ENCODE measurements at regions not wholly inside any gene's neighbourhood (a gene's known extent, or its start where the extent isn't known, plus 50 kb on each side); places are given as distances from the start of the nearest gene placed in this dataset.
"Not testable (repeated sequence)": the region's sequence is repeated elsewhere in the genome, so short reads cannot be mapped to it uniquely, and the experiment has no call there.

DNA sequence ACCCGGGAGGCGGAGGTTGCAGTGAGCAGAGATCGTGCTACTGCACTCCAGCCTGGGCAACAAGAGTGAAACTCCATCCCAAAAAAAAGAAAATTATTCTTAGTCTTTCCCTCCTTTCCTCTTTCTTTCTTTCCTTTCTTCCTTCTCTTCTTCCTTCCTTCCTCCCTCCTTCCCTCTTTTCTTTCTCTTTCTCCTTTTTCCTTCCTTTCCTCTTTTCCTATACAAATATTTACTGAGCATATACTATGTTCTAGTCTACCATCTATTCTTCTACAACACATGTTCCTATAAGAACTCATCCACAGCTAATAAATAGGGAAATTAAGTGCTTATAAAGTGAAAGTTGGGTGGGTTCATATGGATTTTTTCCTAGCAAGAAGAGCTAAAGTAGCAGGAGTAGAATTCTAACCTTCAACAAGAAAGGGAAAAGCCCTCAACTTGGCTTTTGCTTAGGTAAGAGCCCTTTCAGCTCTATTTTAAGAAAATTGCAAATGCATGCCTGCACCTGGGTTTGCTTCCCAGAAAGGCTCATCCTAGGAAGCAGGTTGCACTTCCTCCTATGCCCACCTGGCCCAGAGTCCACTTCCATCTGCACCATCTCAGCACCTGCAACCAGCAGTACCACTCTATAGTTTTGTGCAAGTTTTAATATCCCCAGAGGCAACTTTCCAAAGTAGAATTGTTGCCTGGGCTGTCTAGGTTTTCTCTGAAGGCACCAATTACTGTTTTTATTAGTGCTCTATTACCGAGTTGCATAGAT is 122.0 kb upstream of the CCND2 start:
- Histone ChIP-seq H3K36me3 (no peaks in the 10 kb centered on the region), H3K27me3 (replicated peaks; ENCODE audit: insufficient read depth) (no peaks in the 10 kb centered on the region), H3K4me3 (no peak overlapping the region), H3K9me3 (no peaks in the 10 kb centered on the region), H3K4me1 (ENCODE audit: control insufficient read depth in 1 of 2, low read depth in 2 of 2) (no peaks in the 10 kb centered on the region), H3K27ac (no peak overlapping the region)
- DNase-seq (ENCODE audit: low spot score) (no peak), ATAC-seq (ENCODE audit: insufficient number of reproducible peaks, low FRiP score, low read depth) (no peak)
- TF ChIP-seq, protein P1, sequence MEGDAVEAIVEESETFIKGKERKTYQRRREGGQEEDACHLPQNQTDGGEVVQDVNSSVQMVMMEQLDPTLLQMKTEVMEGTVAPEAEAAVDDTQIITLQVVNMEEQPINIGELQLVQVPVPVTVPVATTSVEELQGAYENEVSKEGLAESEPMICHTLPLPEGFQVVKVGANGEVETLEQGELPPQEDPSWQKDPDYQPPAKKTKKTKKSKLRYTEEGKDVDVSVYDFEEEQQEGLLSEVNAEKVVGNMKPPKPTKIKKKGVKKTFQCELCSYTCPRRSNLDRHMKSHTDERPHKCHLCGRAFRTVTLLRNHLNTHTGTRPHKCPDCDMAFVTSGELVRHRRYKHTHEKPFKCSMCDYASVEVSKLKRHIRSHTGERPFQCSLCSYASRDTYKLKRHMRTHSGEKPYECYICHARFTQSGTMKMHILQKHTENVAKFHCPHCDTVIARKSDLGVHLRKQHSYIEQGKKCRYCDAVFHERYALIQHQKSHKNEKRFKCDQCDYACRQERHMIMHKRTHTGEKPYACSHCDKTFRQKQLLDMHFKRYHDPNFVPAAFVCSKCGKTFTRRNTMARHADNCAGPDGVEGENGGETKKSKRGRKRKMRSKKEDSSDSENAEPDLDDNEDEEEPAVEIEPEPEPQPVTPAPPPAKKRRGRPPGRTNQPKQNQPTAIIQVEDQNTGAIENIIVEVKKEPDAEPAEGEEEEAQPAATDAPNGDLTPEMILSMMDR (IDR thresholded peaks at IDR 0.05), result no peak

DNA sequence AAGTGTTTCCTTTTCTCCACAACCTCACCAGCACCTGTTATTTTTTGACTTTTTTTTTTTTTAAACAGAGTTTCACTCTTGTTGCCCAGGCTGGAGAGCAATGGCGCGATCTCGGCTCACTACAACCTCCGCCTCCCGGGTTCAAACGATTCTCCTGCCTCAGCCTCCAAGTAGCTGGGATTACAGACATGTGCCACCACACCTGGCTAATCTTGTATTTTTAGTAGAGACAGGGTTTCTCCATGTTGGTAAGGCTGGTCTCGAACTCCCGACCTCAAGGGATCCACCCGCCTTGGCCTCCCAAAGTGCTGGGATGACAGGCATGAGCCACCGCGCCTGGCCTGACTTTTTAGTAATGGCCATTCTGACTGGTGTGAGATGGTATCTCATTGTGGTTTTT is 123.2 kb upstream of the CCND2 start:
- not testable (repeated sequence) for DNase-seq (ENCODE audit: low spot score); H3K9me3 ChIP-seq; H3K4me3 ChIP-seq; H3K27me3 ChIP-seq (replicated peaks; ENCODE audit: insufficient read depth); ATAC-seq (ENCODE audit: insufficient number of reproducible peaks, low FRiP score, low read depth); H3K4me1 ChIP-seq (ENCODE audit: control insufficient read depth in 1 of 2, low read depth in 2 of 2); H3K27ac ChIP-seq; H3K36me3 ChIP-seq

DNA sequence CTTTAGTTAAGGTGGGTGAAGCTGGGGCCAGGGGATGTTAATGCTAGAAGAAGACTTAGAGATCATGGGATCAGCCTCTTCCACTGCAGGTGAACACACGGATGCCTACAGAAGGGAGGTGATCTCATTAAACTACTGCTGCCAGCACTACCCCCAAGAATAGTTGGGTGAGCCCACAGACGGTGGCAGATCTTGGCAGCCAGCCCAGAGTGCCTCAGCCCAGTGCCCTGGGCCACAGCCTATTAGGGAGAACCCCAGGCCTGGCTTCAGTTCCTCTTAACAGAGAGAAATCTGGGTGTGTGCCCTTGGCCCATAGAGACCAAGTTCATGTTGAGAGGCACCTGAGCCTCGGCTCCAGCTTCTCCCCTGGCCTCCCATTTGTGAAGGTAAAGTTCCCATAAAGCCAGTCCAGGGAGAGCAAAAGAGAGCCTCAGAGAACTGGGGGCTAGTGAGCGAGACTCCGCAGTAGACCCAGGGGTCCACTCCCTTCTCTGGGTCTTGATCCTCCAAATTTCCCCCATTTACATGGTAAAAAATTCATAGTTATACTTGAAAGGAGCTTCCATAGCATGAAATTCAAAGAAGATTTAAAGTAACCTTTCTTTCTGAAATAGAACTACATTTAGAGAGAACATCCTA is 125.0 kb upstream of the CCND2 start:
- ATAC-seq (ENCODE audit: insufficient number of reproducible peaks, low FRiP score, low read depth), result no peak
- Histone ChIP-seq H3K4me3 (no peak overlapping the region), H3K4me1 (ENCODE audit: control insufficient read depth in 1 of 2, low read depth in 2 of 2) (no peaks in the 10 kb centered on the region), H3K27ac (no peak overlapping the region), H3K27me3 (replicated peaks; ENCODE audit: insufficient read depth) (no peaks in the 10 kb centered on the region), H3K9me3 (no peaks in the 10 kb centered on the region), H3K36me3 (no peaks in the 10 kb centered on the region)
- TF ChIP-seq, protein P1 (IDR thresholded peaks at IDR 0.05), result no peak
- no peak for DNase-seq (ENCODE audit: low spot score)

DNA sequence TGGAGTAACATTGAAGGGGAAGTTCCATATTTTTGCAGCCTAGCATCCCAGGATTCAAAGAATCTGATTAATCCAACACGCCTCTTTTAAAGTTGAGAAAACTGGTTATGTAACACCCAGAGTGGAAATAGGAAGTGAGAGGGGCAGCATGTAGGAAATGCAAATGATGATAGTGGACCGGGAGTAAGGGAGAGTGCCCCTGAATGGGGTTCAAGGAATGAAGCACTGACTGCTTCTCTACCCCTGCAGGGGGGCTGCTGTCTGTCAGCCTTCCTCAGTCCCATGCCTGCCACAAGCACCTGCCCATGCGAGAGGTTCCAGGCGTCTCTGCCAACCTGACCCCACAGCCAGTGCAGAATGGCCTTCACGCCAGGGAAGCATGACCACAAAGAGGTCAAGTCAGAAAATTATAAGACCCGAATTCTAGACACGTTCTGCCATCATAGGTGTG is 126.5 kb upstream of the CCND2 start:
- no peak overlapping the region for H3K4me3 ChIP-seq
- no peak for ATAC-seq (ENCODE audit: insufficient number of reproducible peaks, low FRiP score, low read depth)
- DNase-seq (ENCODE audit: low spot score), result no peak

DNA sequence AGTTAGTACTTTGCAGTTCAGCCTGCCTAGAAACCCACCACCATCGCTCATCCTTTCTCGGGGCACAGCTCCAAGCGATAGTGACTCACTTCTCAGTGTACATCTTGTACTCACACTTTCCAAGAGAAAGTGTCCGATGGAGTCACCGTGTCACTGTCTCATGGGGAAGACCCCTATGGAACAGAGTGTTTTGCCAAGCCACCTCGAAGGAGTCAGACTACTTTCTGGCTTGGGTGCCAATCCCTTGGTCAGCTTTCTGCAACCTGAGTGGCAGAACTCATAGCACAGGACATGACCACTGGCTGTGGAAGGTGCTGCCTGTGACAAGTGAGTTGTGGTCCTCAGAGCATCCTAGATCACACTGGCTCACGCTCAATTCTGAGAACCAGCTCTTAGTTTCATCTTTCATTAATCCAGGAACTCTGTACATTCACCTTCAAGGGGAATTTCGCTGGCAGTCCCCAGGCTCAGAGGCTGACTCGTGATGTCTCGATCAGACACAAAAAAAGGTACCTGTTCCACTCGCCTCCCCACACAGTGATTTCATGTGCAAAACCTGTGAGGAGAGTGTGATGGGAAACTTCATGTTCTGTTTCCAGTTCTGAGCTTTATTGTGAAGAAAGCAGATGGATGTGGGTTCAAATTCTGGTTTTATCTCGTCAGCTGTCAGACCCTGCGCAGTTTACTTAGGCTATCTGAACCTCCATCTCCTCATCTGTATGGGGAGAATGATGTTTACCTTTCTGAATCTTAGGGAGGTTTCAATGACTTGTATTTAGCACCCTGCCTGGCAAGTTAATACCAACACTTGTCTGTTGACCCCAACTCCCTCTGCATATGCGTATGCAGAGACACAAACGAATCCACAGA is 127.3 kb upstream of the CCND2 start:
- DNase-seq (ENCODE audit: low spot score) (no peak), ATAC-seq (ENCODE audit: insufficient number of reproducible peaks, low FRiP score, low read depth) (no peak)
- no peak overlapping the region for H3K27ac ChIP-seq

More for the DNA sequence above, 126.5 kb upstream of the CCND2 start:
- Histone ChIP-seq H3K27ac (no peak overlapping the region), H3K9me3 (no peaks in the 10 kb centered on the region), H3K27me3 (replicated peaks; ENCODE audit: insufficient read depth) (no peaks in the 10 kb centered on the region), H3K36me3 (no peaks in the 10 kb centered on the region), H3K4me1 (ENCODE audit: control insufficient read depth in 1 of 2, low read depth in 2 of 2) (no peaks in the 10 kb centered on the region)
- TF ChIP-seq, protein P1 (IDR thresholded peaks at IDR 0.05), result no peak

More for the DNA sequence above, 127.3 kb upstream of the CCND2 start:
- Histone ChIP-seq H3K4me1 (ENCODE audit: control insufficient read depth in 1 of 2, low read depth in 2 of 2) (no peaks in the 10 kb centered on the region), H3K9me3 (no peaks in the 10 kb centered on the region), H3K27me3 (replicated peaks; ENCODE audit: insufficient read depth) (no peaks in the 10 kb centered on the region), H3K4me3 (no peak overlapping the region), H3K36me3 (no peaks in the 10 kb centered on the region)
- TF ChIP-seq, protein P1 (IDR thresholded peaks at IDR 0.05), result no peak
